Karpas-422 (cell line): ENCODE measurements at regions not wholly inside any gene's neighbourhood (a gene's known extent, or its start where the extent isn't known, plus 50 kb on each side); places are given as distances from the start of the nearest gene placed in this dataset.
"Not testable (repeated sequence)": the region's sequence is repeated elsewhere in the genome, so short reads cannot be mapped to it uniquely, and the experiment has no call there.

Experiments used
- DNase-seq: peaks from one replicate; pipeline ENCODE4 v3.0.0-alpha.2; 2015
- H2AFZ ChIP-seq: fragments of 200-600 bp; sonication (generic); 2 replicates; pipeline ENCODE4 v1.6.1; 2014; ENCODE audit warnings: antibody characterized with exemption, low read length, mixed read lengths
- H3K27ac ChIP-seq: fragments of 200-600 bp; sonication (generic); 2 replicates; pipeline ENCODE4 v1.5.1; 2014; ENCODE audit warnings: mild to moderate bottlenecking, low read length, moderate library complexity
- H3K27me3 ChIP-seq: fragments of 200-600 bp; sonication (generic); 2 replicates; pipeline ENCODE4 v1.6.1; 2014; ENCODE audit warnings: low read length, mixed read lengths
- H3K36me3 ChIP-seq: fragments of 200-600 bp; sonication (generic); 2 replicates; pipeline ENCODE4 v1.6.1; 2014; ENCODE audit warnings: low read length, mixed read lengths; ENCODE audit not compliant: insufficient read depth
- H3K4me1 ChIP-seq: fragments of 200-600 bp; sonication (generic); 2 replicates; pipeline ENCODE4 v1.6.1; 2014; ENCODE audit warnings: mild to moderate bottlenecking, low read length, mixed read lengths
- H3K4me2 ChIP-seq: fragments of 200-600 bp; sonication (generic); 2 replicates; pipeline ENCODE4 v1.6.1; 2014; ENCODE audit warnings: low read length, low read depth, mild to moderate bottlenecking; ENCODE audit not compliant: poor library complexity, severe bottlenecking
- H3K4me3 ChIP-seq: fragments of 200-600 bp; sonication (generic); 2 replicates; pipeline ENCODE4 v1.5.1; 2014; ENCODE audit warnings: mild to moderate bottlenecking, antibody characterized with exemption, low read length, mixed read lengths
- H3K79me2 ChIP-seq: fragments of 200-600 bp; sonication (generic); 2 replicates; pipeline ENCODE4 v1.6.1; 2014; ENCODE audit warnings: mild to moderate bottlenecking, low read length, mixed read lengths
- H3K9ac ChIP-seq: fragments of 200-600 bp; sonication (generic); 2 replicates; pipeline ENCODE4 v1.6.0; 2014; ENCODE audit warnings: low read length
- H3K9me2 ChIP-seq: fragments of 200-600 bp; sonication (generic), shearing (Covaris generic); replicated peaks from 2 replicates; pipeline ENCODE4 v1.6.0; 2014; ENCODE audit warnings: mild to moderate bottlenecking, low read length, moderate library complexity; ENCODE audit not compliant: insufficient read depth
- H3K9me3 ChIP-seq: fragments of 300-700, 200-600 bp; sonication (generic); 2 replicates; pipeline ENCODE4 v1.6.1; 2014; ENCODE audit warnings: low read length, mixed read lengths
- H4K20me1 ChIP-seq: fragments of 200-600 bp; sonication (generic); 2 replicates; pipeline ENCODE4 v1.6.1; 2014; ENCODE audit warnings: mild to moderate bottlenecking, antibody characterized with exemption, low read length, low read depth; ENCODE audit not compliant: insufficient read depth

- H2AFZ ChIP-seq: no peak overlapping the region
- H3K27ac ChIP-seq: no peak overlapping the region
- no peak overlapping the region for H3K4me2 ChIP-seq
- no peaks in the 10 kb centered on the region for H3K27me3 ChIP-seq
- no peaks in the 10 kb centered on the region for H3K4me1 ChIP-seq
- H3K9me2 ChIP-seq: no peaks in the 10 kb centered on the region
- DNase-seq: no peak
- H4K20me1 ChIP-seq: no peaks in the 10 kb centered on the region
- H3K9ac ChIP-seq: no peak overlapping the region
- H3K9me3 ChIP-seq: no peaks in the 10 kb centered on the region
- no peak overlapping the region for H3K4me3 ChIP-seq
- H3K36me3 ChIP-seq: no peaks in the 10 kb centered on the region
- H3K79me2 ChIP-seq: no peaks in the 10 kb centered on the region
These were observed 110.4 kb downstream of the ADCYAP1 start for GRCh38 chr18:1014951-1015624.

GRCh38 chr18:1015777-1016176 lies 111.1 kb downstream of the ADCYAP1 start:
- Histone ChIP-seq H3K36me3 (no peaks in the 10 kb centered on the region), H3K79me2 (no peaks in the 10 kb centered on the region)

GRCh38 chr18:1017227-1018058 lies 112.8 kb downstream of the ADCYAP1 start:
- Histone ChIP-seq H2AFZ (no peak overlapping the region), H3K79me2 (no peaks in the 10 kb centered on the region), H3K9me3 (no peaks in the 10 kb centered on the region), H3K4me1 (no peaks in the 10 kb centered on the region), H3K4me3 (no peak overlapping the region), H3K36me3 (no peaks in the 10 kb centered on the region), H3K27me3 (no peaks in the 10 kb centered on the region), H3K9ac (no peak overlapping the region), H4K20me1 (no peaks in the 10 kb centered on the region), H3K4me2 (no peak overlapping the region), H3K9me2 (no peaks in the 10 kb centered on the region), H3K27ac (no peak overlapping the region)
- DNase-seq: no peak

More at GRCh38 chr18:1015777-1016176, 111.1 kb downstream of the ADCYAP1 start:
- Histone ChIP-seq H3K9me3 (no peaks in the 10 kb centered on the region), H4K20me1 (no peaks in the 10 kb centered on the region), H3K9me2 (no peaks in the 10 kb centered on the region), H3K27me3 (no peaks in the 10 kb centered on the region), H3K4me2 (no peak overlapping the region), H3K27ac (no peak overlapping the region), H3K4me1 (no peaks in the 10 kb centered on the region), H3K9ac (no peak overlapping the region), H3K4me3 (no peak overlapping the region), H2AFZ (no peak overlapping the region)
- DNase-seq: no peak

GRCh38 chr18:1018181-1018681 lies 113.6 kb downstream of the ADCYAP1 start:
- no peak for DNase-seq
- no peaks in the 10 kb centered on the region for H3K27me3 ChIP-seq
- no peaks in the 10 kb centered on the region for H3K4me1 ChIP-seq
- H3K9ac ChIP-seq: no peak overlapping the region
- no peak overlapping the region for H3K4me3 ChIP-seq
- H3K4me2 ChIP-seq: no peak overlapping the region
- no peaks in the 10 kb centered on the region for H4K20me1 ChIP-seq
- no peak overlapping the region for H2AFZ ChIP-seq
- H3K9me3 ChIP-seq: no peaks in the 10 kb centered on the region
- H3K36me3 ChIP-seq: no peaks in the 10 kb centered on the region
- no peak overlapping the region for H3K27ac ChIP-seq
- no peaks in the 10 kb centered on the region for H3K79me2 ChIP-seq
- no peaks in the 10 kb centered on the region for H3K9me2 ChIP-seq

GRCh38 chr18:1019191-1019590 lies 114.5 kb downstream of the ADCYAP1 start:
- H3K4me3 ChIP-seq: no peak overlapping the region
- H2AFZ ChIP-seq: no peak overlapping the region
- no peak overlapping the region for H3K27ac ChIP-seq
- H3K27me3 ChIP-seq: no peaks in the 10 kb centered on the region
- H4K20me1 ChIP-seq: no peaks in the 10 kb centered on the region
- no peaks in the 10 kb centered on the region for H3K79me2 ChIP-seq
- H3K9me2 ChIP-seq: no peaks in the 10 kb centered on the region
- no peak overlapping the region for H3K4me2 ChIP-seq
- H3K36me3 ChIP-seq: no peaks in the 10 kb centered on the region
- no peaks in the 10 kb centered on the region for H3K4me1 ChIP-seq
- no peak for DNase-seq
- H3K9ac ChIP-seq: no peak overlapping the region
- H3K9me3 ChIP-seq: no peaks in the 10 kb centered on the region

GRCh38 chr18:1020731-1021344 lies 116.2 kb downstream of the ADCYAP1 start:
- no peaks in the 10 kb centered on the region for H4K20me1 ChIP-seq
- peaks cover 3% of the 10 kb centered on the region; the same call in 1 of the 2 replicates for H3K9me3 ChIP-seq
- no peaks in the 10 kb centered on the region for H3K9me2 ChIP-seq
- H3K4me3 ChIP-seq: no peak overlapping the region
- H3K79me2 ChIP-seq: no peaks in the 10 kb centered on the region
- no peak for DNase-seq
- H3K9ac ChIP-seq: no peak overlapping the region
- H3K4me1 ChIP-seq: no peaks in the 10 kb centered on the region
- H2AFZ ChIP-seq: no peak overlapping the region
- H3K36me3 ChIP-seq: no peaks in the 10 kb centered on the region
- no peak overlapping the region for H3K27ac ChIP-seq
- H3K27me3 ChIP-seq: no peaks in the 10 kb centered on the region
- H3K4me2 ChIP-seq: no peak overlapping the region

- Histone ChIP-seq H3K9me3 (peaks cover 11% of the 10 kb centered on the region; the same call in 1 of the 2 replicates), H3K79me2 (no peaks in the 10 kb centered on the region), H3K9me2 (no peaks in the 10 kb centered on the region), H3K4me3 (no peak overlapping the region), H3K9ac (no peak overlapping the region), H3K36me3 (no peaks in the 10 kb centered on the region), H3K4me1 (no peaks in the 10 kb centered on the region), H4K20me1 (no peaks in the 10 kb centered on the region), H2AFZ (no peak overlapping the region), H3K4me2 (no peak overlapping the region), H3K27ac (no peak overlapping the region), H3K27me3 (no peaks in the 10 kb centered on the region)
- no peak for DNase-seq
These were observed 122.3 kb downstream of the ADCYAP1 start for GRCh38 chr18:1026930-1027329.

- H3K4me3 ChIP-seq, H3K27me3 ChIP-seq, H3K79me2 ChIP-seq, H4K20me1 ChIP-seq, H3K4me2 ChIP-seq, DNase-seq, H3K36me3 ChIP-seq, H3K4me1 ChIP-seq, H2AFZ ChIP-seq, H3K9me2 ChIP-seq, H3K9ac ChIP-seq, H3K9me3 ChIP-seq, H3K27ac ChIP-seq: not testable (repeated sequence)
These were observed 128.4 kb downstream of the ADCYAP1 start for GRCh38 chr18:1033092-1033491.
